ENCODE measurements at regions not wholly inside any gene's neighbourhood (a gene's known extent, or its start where the extent isn't known, plus 50 kb on each side); places are given as distances from the start of the nearest gene placed in this dataset.

DNA sequence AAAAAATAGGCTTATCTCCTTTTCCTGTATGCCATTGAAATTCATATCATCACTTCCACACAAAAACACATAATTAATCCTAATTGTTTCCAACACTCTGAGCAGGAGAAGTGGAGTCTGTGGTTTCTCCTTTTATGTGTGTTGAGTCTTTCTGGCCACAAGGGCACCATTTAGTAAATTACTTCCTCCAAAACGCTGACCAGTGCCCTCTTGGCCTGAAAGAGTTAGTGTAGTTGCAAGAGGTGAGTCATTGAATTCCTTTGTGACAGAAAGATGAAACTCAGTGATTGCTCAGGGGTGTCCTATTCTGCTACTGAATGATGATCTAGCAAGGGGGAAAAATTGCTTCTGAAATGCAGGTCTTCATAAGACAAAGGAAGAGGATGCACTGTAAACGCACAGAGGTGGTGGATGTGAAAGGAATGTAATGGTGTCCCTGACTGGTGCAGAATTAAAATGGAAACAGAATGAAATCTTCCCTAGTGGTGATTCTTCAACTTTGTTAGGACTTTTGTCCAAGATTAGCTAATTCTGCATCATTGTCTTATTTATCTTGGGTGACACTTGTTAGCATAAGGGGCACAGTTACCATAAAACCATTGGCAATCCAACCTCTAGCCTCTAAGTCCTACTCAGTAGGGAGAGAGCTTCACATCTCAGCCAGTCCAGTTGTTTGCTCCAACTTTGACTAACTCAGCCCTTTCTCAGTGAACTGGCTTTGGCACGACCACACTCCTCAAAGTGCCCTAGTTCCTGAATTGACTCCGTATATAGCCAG is 208.4 kb upstream of the NANOGP8 start (continued):
- TF ChIP-seq REST (IDR thresholded peaks at IDR 0.05; ENCODE audit: borderline replicate concordance) (0 out of 2 replicates have a peak, but pooled peaks have one; percentile 15), REST (CRISPR knock-in tag; IDR thresholded peaks at IDR 0.05; ENCODE audit: low read depth) (no peak), MAFK (IDR thresholded peaks at IDR 0.05; ENCODE audit: low read length) (peak; percentile 26; the same call in 1 of the 2 replicates), ARID1B (IDR thresholded peaks at IDR 0.05) (peak; percentile 44; the same call in 1 of the 2 replicates), SOX6 (IDR thresholded peaks at IDR 0.05) (peak; percentile 71; the same call in 1 of the 2 replicates), JUN (IDR thresholded peaks at IDR 0.05; ENCODE audit: borderline replicate concordance, low read depth, low read length) (peak; percentile 75), JUN (CRISPR knock-in tag; IDR thresholded peaks at IDR 0.05; ENCODE audit: borderline replicate concordance) (no peak), SMARCA4 (IDR thresholded peaks at IDR 0.05) (0 out of 2 replicates have a peak, but pooled peaks have one; percentile 35), CREM (IDR thresholded peaks at IDR 0.05; ENCODE audit: low read depth) (0 out of 2 replicates have a peak, but pooled peaks have one; percentile 14), FOSL1 (tag; conservative IDR thresholded peaks at IDR 0.05) (peak; percentile 89), ZNF639 (CRISPR knock-in tag; conservative IDR thresholded peaks at IDR 0.05 in 1 of 2, IDR thresholded peaks at IDR 0.05 in 1 of 2) (0 out of 4 replicates have a peak, but pooled peaks of 1 of the 2 experiments have one; percentile 35), ZNF408 (CRISPR knock-in tag; IDR thresholded peaks at IDR 0.05; ENCODE audit: low read depth) (no peak), GABPA (tag; conservative IDR thresholded peaks at IDR 0.05; ENCODE audit: low read depth) (peak; percentile 45; the same call in 1 of the 2 replicates), ETV1 (tag; conservative IDR thresholded peaks at IDR 0.05; ENCODE audit: low read depth) (0 out of 2 replicates have a peak, but pooled peaks have one; percentile 57)
